ENCODE measurements at regions not wholly inside any gene's neighbourhood (a gene's known extent, or its start where the extent isn't known, plus 50 kb on each side); places are given as distances from the start of the nearest gene placed in this dataset.

- Histone ChIP-seq H2AFZ (ENCODE audit: low read depth, low read length, severe bottlenecking) (no peak overlapping the region), H3K36me3 (ENCODE audit: low read length) (no peaks in the 10 kb centered on the region), H3K27me3 (ENCODE audit: low read length) (no peaks in the 10 kb centered on the region), H4K20me1 (ENCODE audit: low read depth, low read length) (no peaks in the 10 kb centered on the region), H3K9me2 (replicated peaks; ENCODE audit: insufficient read depth, low read length) (no peaks in the 10 kb centered on the region), H3K4me2 (ENCODE audit: low read depth, low read length, poor library complexity, severe bottlenecking) (no peak overlapping the region), H3K4me3 (ENCODE audit: insufficient read depth, low read length, poor library complexity, severe bottlenecking) (no peak overlapping the region), H3F3A (ENCODE audit: insufficient read depth) (no peaks in the 10 kb centered on the region), H3K9me3 (ENCODE audit: insufficient read depth, low read length) (no peaks in the 10 kb centered on the region), H3K9ac (ENCODE audit: low read length) (no peak overlapping the region), H3K79me2 (ENCODE audit: insufficient read depth, low read length) (no peaks in the 10 kb centered on the region), H3K27ac (ENCODE audit: low read depth, low read length) (no peak overlapping the region)
- no peak for TF ChIP-seq CTCF (IDR thresholded peaks at IDR 0.05; ENCODE audit: insufficient read depth, low read length, poor library complexity, severe bottlenecking)
- no peak for TF ChIP-seq EZH2phosphoT487 (conservative IDR thresholded peaks at IDR 0.05; ENCODE audit: low read length)
Observed at GRCh38 chr17:13352747-13353415, 248.8 kb downstream of the HS3ST3A1 start.

- Histone ChIP-seq H3K4me3 (ENCODE audit: insufficient read depth, low read length, poor library complexity, severe bottlenecking) (no peak overlapping the region), H2AFZ (ENCODE audit: low read depth, low read length, severe bottlenecking) (no peak overlapping the region), H3K36me3 (ENCODE audit: low read length) (no peaks in the 10 kb centered on the region), H3K79me2 (ENCODE audit: insufficient read depth, low read length) (no peaks in the 10 kb centered on the region), H3F3A (ENCODE audit: insufficient read depth) (no peaks in the 10 kb centered on the region), H3K9me3 (ENCODE audit: insufficient read depth, low read length) (no peaks in the 10 kb centered on the region), H3K27ac (ENCODE audit: low read depth, low read length) (no peak overlapping the region), H4K20me1 (ENCODE audit: low read depth, low read length) (no peaks in the 10 kb centered on the region), H3K4me2 (ENCODE audit: low read depth, low read length, poor library complexity, severe bottlenecking) (no peak overlapping the region), H3K27me3 (ENCODE audit: low read length) (no peaks in the 10 kb centered on the region), H3K9me2 (replicated peaks; ENCODE audit: insufficient read depth, low read length) (no peaks in the 10 kb centered on the region), H3K9ac (ENCODE audit: low read length) (no peak overlapping the region)
- TF ChIP-seq EZH2phosphoT487 (conservative IDR thresholded peaks at IDR 0.05; ENCODE audit: low read length) (no peak), CTCF (IDR thresholded peaks at IDR 0.05; ENCODE audit: insufficient read depth, low read length, poor library complexity, severe bottlenecking) (no peak)
Observed at GRCh38 chr17:13351046-13351445, 250.7 kb downstream of the HS3ST3A1 start.

GRCh38 chr17:13350466-13350865 lies 251.3 kb downstream of the HS3ST3A1 start:
- no peak for TF ChIP-seq EZH2phosphoT487 (conservative IDR thresholded peaks at IDR 0.05; ENCODE audit: low read length)
- no peak for TF ChIP-seq CTCF (IDR thresholded peaks at IDR 0.05; ENCODE audit: insufficient read depth, low read length, poor library complexity, severe bottlenecking)
- Histone ChIP-seq H3K27ac (ENCODE audit: low read depth, low read length) (no peak overlapping the region), H3K9ac (ENCODE audit: low read length) (no peak overlapping the region), H2AFZ (ENCODE audit: low read depth, low read length, severe bottlenecking) (no peak overlapping the region), H3F3A (ENCODE audit: insufficient read depth) (no peaks in the 10 kb centered on the region), H3K4me3 (ENCODE audit: insufficient read depth, low read length, poor library complexity, severe bottlenecking) (no peak overlapping the region), H3K9me2 (replicated peaks; ENCODE audit: insufficient read depth, low read length) (no peaks in the 10 kb centered on the region), H3K9me3 (ENCODE audit: insufficient read depth, low read length) (no peaks in the 10 kb centered on the region), H3K79me2 (ENCODE audit: insufficient read depth, low read length) (no peaks in the 10 kb centered on the region), H4K20me1 (ENCODE audit: low read depth, low read length) (no peaks in the 10 kb centered on the region), H3K27me3 (ENCODE audit: low read length) (no peaks in the 10 kb centered on the region), H3K4me2 (ENCODE audit: low read depth, low read length, poor library complexity, severe bottlenecking) (no peak overlapping the region), H3K36me3 (ENCODE audit: low read length) (no peaks in the 10 kb centered on the region)

Data from SU-DHL-6 (cell line).